Neural cell (in vitro differentiated cells): ENCODE measurements at regions not wholly inside any gene's neighbourhood (a gene's known extent, or its start where the extent isn't known, plus 50 kb on each side); places are given as distances from the start of the nearest gene placed in this dataset.

ENCODE experiments used
- H2AFZ ChIP-seq: fragments of 200-600, 300-800 bp; sonication (generic), shearing (Covaris generic); 2 replicates; pipeline ENCODE4 v1.6.0; 2014; ENCODE audit warnings: low read depth, mild to moderate bottlenecking, antibody characterized with exemption, low read length, moderate library complexity
- H3F3A ChIP-seq: fragments of 200-600 bp; shearing (Covaris generic); 2 replicates; pipeline ENCODE4 v1.6.1; 2016; ENCODE audit warnings: mild to moderate bottlenecking, moderate library complexity, mixed read lengths, antibody characterized with exemption, low read length; ENCODE audit not compliant: insufficient read depth, poor library complexity, severe bottlenecking
- H3K27ac ChIP-seq: fragments of 200-600, 300-800 bp; sonication (generic), shearing (Covaris generic); 2 replicates; pipeline ENCODE4 v1.5.1; 2014; ENCODE audit warnings: mild to moderate bottlenecking, low read length, moderate library complexity
- H3K27me3 ChIP-seq: fragments of 300-800, 200-600 bp; sonication (generic), shearing (Covaris generic); 2 replicates; pipeline ENCODE4 v1.6.0; 2014; ENCODE audit warnings: mild to moderate bottlenecking, low read depth, low read length, moderate library complexity; ENCODE audit not compliant: insufficient read depth
- H3K36me3 ChIP-seq: fragments of 300-800, 200-600 bp; sonication (generic), shearing (Covaris generic); 2 replicates; pipeline ENCODE4 v1.5.1; 2014; ENCODE audit warnings: mild to moderate bottlenecking, antibody characterized with exemption, low read length, moderate library complexity; ENCODE audit not compliant: insufficient read depth
- H3K4me2 ChIP-seq: fragments of 300-800, 200-600 bp; sonication (generic), shearing (Covaris generic); 2 replicates; pipeline ENCODE4 v1.6.0; 2014; ENCODE audit warnings: mild to moderate bottlenecking, low read length
- H3K4me3 ChIP-seq: fragments of 300-800, 200-600 bp; sonication (generic), shearing (Covaris generic); 2 replicates; pipeline ENCODE4 v1.5.1; 2014; ENCODE audit warnings: mild to moderate bottlenecking, low read length, moderate library complexity
- H3K79me2 ChIP-seq: fragments of 200-600 bp; shearing (Covaris generic); replicated peaks from 2 replicates; pipeline ENCODE4 v1.6.0; 2014; ENCODE audit warnings: mild to moderate bottlenecking, low read length, moderate library complexity; ENCODE audit not compliant: insufficient read depth
- H3K9ac ChIP-seq: fragments of 300-800, 200-600 bp; sonication (generic), shearing (Covaris generic); 2 replicates; pipeline ENCODE4 v1.6.1; 2016; ENCODE audit warnings: mild to moderate bottlenecking, low read length, mixed read lengths
- H3K9me2 ChIP-seq: fragments of 200-600 bp; shearing (Covaris generic); 2 replicates; pipeline ENCODE4 v1.6.1; 2016; ENCODE audit warnings: mild to moderate bottlenecking, low read length, mixed read lengths; ENCODE audit not compliant: insufficient read depth
- H3K9me3 ChIP-seq: fragments of 200-600, 300-800 bp; sonication (generic), shearing (Covaris generic); 2 replicates; pipeline ENCODE4 v1.6.1; 2016; ENCODE audit warnings: mild to moderate bottlenecking, mixed run types, low read length, moderate library complexity, mixed read lengths
- H4K20me1 ChIP-seq: fragments of 200-600 bp; shearing (Covaris generic); 2 replicates; pipeline ENCODE4 v1.6.1; 2016; ENCODE audit warnings: mild to moderate bottlenecking, mixed run types; ENCODE audit not compliant: insufficient read depth
- CTCF ChIP-seq: fragments of 450-650 bp; IDR thresholded peaks from 2 replicates; pipeline ENCODE4 v1.5.1; 2014; ENCODE audit warnings: antibody characterized with exemption, mild to moderate bottlenecking, moderate library complexity; ENCODE audit not compliant: poor library complexity, severe bottlenecking
- EP300 ChIP-seq: fragments of 450-650 bp; conservative IDR thresholded peaks from 2 replicates; pipeline ENCODE4 v1.6.1; 2014; ENCODE audit warnings: antibody characterized with exemption, mild to moderate bottlenecking, moderate library complexity; ENCODE audit not compliant: poor library complexity, severe bottlenecking
- EZH2 ChIP-seq: fragments of 200-600, 300-800 bp; shearing (Covaris generic), sonication (generic); IDR thresholded peaks from 2 replicates; pipeline ENCODE4 v1.6.1; 2014; ENCODE audit warnings: antibody characterized with exemption, low read length, borderline replicate concordance, mild to moderate bottlenecking; ENCODE audit not compliant: insufficient read depth, poor library complexity, severe bottlenecking
- MXI1 ChIP-seq: fragments of 450-650 bp; conservative IDR thresholded peaks from 2 replicates; pipeline ENCODE4 v1.6.1; 2014; ENCODE audit warnings: antibody characterized with exemption, mild to moderate bottlenecking; ENCODE audit not compliant: poor library complexity, severe bottlenecking
- POLR2AphosphoS5 ChIP-seq: IDR thresholded peaks from 2 replicates; pipeline ENCODE4 v1.6.1; 2012
- RAD21 ChIP-seq: fragments of 450-650 bp; conservative IDR thresholded peaks from 2 replicates; pipeline ENCODE4 v1.6.1; 2014; ENCODE audit warnings: antibody characterized with exemption, mild to moderate bottlenecking, moderate library complexity
- REST ChIP-seq: IDR thresholded peaks from 2 replicates; pipeline ENCODE4 v1.6.1; 2012; ENCODE audit warnings: borderline replicate concordance
- SMC3 ChIP-seq: fragments of 450-650 bp; conservative IDR thresholded peaks from 2 replicates; pipeline ENCODE4 v1.6.1; 2014; ENCODE audit warnings: antibody characterized with exemption, mild to moderate bottlenecking, moderate library complexity; ENCODE audit not compliant: poor library complexity
- TAF1 ChIP-seq: IDR thresholded peaks from 2 replicates; pipeline ENCODE4 v1.6.1; 2012; ENCODE audit warnings: low read depth

- no peak overlapping the region for H3K27ac ChIP-seq
- no peak for TF ChIP-seq POLR2AphosphoS5
- TF ChIP-seq EZH2: no peak
- TF ChIP-seq RAD21: no peak
- no peak for TF ChIP-seq MXI1
- TF ChIP-seq EP300: no peak
- TF ChIP-seq CTCF: no peak
- no peak for TF ChIP-seq REST
- TF ChIP-seq SMC3: no peak
- no peak for TF ChIP-seq TAF1
- no peaks in the 10 kb centered on the region for H3K27me3 ChIP-seq
- no peaks in the 10 kb centered on the region for H3K9me3 ChIP-seq
- no peaks in the 10 kb centered on the region for H4K20me1 ChIP-seq
- no peak overlapping the region for H3K4me3 ChIP-seq
- H3K36me3 ChIP-seq: no peaks in the 10 kb centered on the region
- no peak overlapping the region for H2AFZ ChIP-seq
- H3K4me2 ChIP-seq: no peak overlapping the region
- H3K79me2 ChIP-seq: no peaks in the 10 kb centered on the region
- no peaks in the 10 kb centered on the region for H3K9me2 ChIP-seq
- H3K9ac ChIP-seq: no peak overlapping the region
- H3F3A ChIP-seq: no peaks in the 10 kb centered on the region
Measured at GRCh38 chr4:166257276-166257675, 384.2 kb downstream of the TLL1 start.

- H3K79me2 ChIP-seq: no peaks in the 10 kb centered on the region
- no peaks in the 10 kb centered on the region for H3K9me3 ChIP-seq
- H3K27me3 ChIP-seq: no peaks in the 10 kb centered on the region
- no peak overlapping the region for H3K4me3 ChIP-seq
- no peak overlapping the region for H3K9ac ChIP-seq
- H3F3A ChIP-seq: no peaks in the 10 kb centered on the region
- H3K36me3 ChIP-seq: no peaks in the 10 kb centered on the region
- no peaks in the 10 kb centered on the region for H3K9me2 ChIP-seq
- no peak overlapping the region for H2AFZ ChIP-seq
- no peaks in the 10 kb centered on the region for H4K20me1 ChIP-seq
- no peak overlapping the region for H3K4me2 ChIP-seq
- TF ChIP-seq SMC3 (no peak), EZH2 (no peak), REST (no peak), TAF1 (no peak), CTCF (no peak), POLR2AphosphoS5 (no peak), RAD21 (no peak), EP300 (no peak), MXI1 (no peak)
- no peak overlapping the region for H3K27ac ChIP-seq
Measured at GRCh38 chr4:166257891-166258290, 384.9 kb downstream of the TLL1 start.
